GM18502 (cell line): ENCODE measurements at regions not wholly inside any gene's neighbourhood (a gene's known extent, or its start where the extent isn't known, plus 50 kb on each side); places are given as distances from the start of the nearest gene placed in this dataset.

Source experiments
- ATAC-seq: cut with Tn5 transposase; IDR thresholded peaks from one replicate; pipeline ENCODE4 v1.9.1; 2021; ENCODE audit warnings: mild to moderate bottlenecking; ENCODE audit not compliant: unreplicated experiment, poor library complexity

DNA sequence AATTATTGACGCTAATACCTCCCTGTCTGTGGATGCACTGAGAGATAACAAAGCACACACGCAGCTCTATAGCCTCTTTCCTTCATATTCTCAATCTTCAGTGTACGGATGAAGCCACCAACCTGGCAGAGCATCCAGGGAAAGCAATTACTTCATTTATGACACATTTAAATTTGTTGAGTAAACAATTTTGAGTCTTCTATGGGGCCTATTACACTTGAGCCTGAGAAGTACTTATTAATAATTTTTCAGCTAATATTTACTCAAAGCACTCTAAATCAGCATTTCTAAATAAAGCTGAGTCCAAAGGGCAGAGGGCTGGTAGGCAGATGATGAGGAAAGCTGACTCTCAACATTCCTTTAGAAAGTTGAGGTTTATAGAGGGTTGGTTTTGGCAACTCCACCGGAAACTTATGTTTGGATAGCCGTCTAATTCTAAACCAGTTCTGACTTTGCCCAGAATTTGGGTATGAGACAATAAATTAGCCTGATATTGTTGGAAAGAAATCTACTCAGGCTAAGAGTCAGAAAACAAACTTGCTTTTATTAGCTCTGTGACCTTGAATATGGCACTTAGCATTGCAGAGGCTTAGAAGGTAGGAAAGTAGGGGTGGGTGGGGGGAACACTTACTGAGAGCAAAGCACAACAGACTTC is 643.5 kb downstream of the CDH11 start:
- no peak for ATAC-seq

DNA sequence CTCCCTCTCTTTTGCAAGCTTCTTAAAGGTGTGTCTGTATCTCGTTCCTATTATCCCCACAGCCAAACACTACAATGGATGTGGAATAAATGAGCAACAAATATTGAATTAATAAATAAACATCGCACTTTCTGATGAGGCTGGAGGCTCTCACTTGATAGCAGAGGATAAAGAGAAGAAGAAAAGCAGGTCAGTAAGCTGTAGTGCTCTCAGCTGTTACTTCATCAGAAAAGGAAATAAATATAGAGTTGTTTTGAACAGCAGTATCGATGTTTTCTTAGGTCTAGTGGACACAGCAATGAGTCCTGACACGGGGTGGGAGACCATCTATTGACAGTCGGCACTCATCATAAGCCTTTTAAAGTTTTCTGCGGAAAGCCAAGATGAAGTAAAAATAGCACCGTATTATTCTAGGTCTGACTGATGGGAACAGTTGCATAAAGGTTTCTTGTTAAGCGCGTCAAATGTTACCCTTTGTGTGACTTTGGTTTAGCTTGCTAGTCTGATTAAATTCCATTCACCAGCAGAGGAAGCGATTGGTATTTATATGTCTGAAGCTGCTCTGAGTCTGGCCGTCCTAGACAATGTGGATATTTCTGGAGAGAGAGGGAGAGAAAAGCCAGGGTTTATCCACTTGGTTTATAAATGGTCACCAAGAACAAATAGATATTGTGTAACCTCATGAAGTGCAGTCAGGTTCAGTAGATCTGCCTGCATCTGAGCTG is 646.1 kb downstream of the CDH11 start:
- no peak for ATAC-seq

- no peak for ATAC-seq
Observed at GRCh38 chr16:64470916-64471315, 650.9 kb downstream of the CDH11 start.

- ATAC-seq, result no peak
Observed at GRCh38 chr16:64469906-64470702, 651.8 kb downstream of the CDH11 start.

DNA sequence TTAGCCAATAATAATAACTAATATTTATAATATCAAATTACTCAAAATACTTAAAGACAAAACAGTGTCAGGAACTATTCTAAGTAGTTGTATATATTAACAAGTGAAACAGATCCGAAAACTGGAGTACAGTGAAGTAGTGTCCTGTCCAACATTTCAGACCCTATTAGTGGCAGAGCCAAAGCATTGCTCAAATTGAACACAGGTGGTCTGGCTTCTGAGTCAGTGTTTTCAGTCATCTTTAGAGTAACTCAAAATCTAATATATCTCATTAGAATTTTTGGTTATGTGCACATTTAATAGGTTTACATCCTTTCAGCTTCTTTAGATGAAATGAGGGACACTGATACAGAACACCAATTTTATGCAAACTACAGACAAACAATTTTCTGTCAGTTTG is 652.5 kb downstream of the CDH11 start:
- no peak for ATAC-seq

DNA sequence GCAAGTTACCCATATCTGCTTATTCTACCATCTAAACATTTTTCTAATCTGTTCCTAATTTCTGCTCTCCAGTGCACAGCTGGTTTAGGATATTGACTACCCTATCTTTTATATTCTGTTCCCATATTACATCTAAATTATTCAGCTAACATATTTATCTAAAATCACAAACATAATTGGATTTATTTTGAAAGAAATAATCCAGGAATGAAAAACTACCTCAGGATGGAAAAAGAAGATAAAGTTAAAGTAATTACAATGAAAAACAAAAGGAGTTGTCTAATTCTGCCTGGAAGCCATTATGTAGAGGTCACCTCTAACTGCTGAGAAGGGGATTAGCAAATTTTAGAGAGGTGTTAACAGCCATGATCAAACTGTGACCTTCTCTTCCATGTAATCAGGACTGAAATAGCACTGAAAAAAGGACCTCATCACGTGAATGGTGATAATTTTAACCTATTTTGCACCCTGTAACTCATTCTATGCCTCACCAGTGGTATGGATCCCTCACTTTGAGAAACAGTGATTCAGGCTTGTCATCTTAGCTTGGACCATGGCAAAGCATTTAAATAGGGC is 653.3 kb downstream of the CDH11 start:
- ATAC-seq, result no peak

DNA sequence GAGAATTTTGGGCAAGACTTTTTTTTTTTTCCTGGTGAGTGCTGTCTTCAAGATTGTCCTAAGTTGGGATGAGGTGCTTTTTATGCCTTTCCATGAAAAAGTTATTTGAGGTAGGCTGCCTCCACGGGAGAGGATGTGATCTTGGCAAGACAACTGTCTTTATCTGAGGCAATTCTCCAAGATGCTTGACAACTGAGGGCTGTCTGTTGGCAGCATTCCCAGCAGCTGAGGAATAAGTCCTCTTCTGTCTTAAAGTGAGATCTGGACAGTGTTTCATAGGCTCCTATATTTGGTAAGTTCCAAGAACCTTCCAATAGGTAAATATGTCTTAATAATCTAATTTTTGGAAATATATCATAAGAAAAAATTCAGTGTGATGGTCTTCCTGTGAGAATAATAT is 662.0 kb downstream of the CDH11 start:
- ATAC-seq, result no peak

- ATAC-seq, result no peak
Observed at GRCh38 chr16:64459402-64459801, 662.5 kb downstream of the CDH11 start.

GRCh38 chr16:64455275-64455674 is 666.6 kb downstream of the CDH11 start:
- no peak for ATAC-seq

DNA sequence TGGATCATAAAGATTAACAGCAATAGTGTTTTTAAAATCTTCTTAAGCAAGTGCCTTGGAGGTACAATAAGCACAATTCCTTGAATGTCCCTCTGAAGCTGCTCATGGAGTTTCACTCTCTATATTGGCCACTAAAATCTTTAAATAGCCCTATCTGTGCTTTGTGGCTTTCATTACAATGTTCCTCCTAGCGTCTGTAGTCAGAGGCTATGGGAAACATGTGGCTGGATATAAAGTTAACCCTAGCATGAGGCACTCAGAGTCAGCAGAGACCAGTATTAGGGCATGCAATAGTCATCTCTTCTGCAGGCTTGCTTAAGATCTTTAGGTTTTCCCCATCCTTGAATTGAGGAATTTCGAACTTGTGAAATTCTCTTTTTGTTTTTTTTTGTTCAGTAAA is 668.2 kb downstream of the CDH11 start:
- no peak for ATAC-seq

DNA sequence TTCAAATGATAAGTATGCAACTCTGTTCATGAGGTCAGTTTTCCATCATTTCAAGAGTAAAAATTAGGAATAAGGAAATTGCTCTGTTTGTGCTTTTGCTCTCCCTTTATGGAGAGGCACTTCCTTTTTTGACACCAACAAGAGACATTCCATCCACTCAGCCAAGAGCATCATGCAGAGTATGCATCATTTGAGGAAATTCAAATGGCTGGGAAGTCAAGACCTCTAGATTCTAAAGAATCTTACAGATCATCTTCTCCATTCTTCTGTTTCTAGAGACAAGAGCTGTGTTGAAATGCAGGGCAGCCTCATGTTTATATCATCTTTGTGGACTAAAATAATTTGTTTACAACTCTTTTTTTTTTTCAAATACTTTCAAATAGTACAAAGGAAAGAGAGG is 669.4 kb downstream of the CDH11 start:
- ATAC-seq, result no peak

DNA sequence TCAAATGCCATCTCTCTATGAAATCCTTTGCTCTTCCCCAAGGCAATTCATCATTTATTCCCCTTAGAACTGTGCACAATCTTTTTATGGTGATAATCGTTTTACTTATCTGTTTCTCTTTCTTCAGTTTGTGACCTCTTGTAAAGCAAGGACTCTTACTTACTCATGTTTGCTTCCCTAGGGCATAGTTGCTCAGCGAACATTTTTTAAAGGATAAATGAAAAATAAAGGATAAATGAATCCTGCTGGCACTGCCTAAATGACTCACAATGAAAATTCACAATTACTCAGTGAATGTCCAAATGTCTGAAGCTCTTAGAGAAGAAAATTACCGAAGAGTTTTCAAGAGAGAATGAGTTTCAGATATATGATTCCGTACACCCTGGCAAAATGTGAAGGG is 671.7 kb downstream of the CDH11 start:
- ATAC-seq, result no peak

GRCh38 chr16:64449506-64449905 is 672.4 kb downstream of the CDH11 start:
- no peak for ATAC-seq

DNA sequence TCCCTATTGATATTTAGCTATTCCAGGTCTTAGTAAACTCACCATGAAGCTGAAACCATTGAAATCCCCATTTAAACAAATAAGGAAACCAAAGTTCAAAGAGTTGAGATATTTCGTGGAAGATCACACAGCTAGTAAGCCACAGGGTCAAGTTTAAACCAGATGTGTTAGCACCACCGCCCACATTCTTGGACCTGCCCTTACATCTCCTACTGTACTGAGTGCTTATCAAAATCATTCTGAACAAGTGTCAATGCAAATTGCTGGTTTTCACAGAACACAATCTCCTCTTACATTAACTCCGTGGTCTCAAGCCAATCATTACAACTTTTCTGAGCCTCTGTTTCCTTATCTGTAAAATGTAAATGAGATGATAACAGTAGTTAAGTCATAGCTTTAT is 676.2 kb downstream of the CDH11 start:
- ATAC-seq, result no peak

- ATAC-seq, result no peak
Observed at GRCh38 chr16:64445245-64445644, 676.6 kb downstream of the CDH11 start.

DNA sequence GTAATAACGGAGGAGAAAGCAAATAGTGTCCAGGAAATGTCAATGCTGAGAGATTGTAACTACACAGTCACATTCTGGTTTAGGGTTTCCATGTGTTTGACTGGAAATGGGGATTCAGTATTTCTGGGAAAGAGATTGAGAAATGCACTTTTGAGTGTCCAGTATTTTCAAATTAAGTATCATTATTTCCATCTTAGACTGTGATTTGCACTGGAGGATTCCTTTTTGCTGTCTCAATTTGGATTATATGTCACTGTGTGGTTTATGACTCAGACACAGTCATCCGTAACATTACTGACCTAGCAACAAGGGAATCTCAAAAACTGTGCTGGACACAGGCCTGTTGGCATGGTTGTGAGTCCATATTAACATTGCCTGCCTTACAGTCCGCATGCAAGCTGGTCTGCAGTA is 681.4 kb downstream of the CDH11 start:
- no peak for ATAC-seq

- ATAC-seq, result no peak
Observed at GRCh38 chr16:64440005-64440404, 681.9 kb downstream of the CDH11 start.

GRCh38 chr16:64437706-64438324 is 684.0 kb downstream of the CDH11 start:
- no peak for ATAC-seq

DNA sequence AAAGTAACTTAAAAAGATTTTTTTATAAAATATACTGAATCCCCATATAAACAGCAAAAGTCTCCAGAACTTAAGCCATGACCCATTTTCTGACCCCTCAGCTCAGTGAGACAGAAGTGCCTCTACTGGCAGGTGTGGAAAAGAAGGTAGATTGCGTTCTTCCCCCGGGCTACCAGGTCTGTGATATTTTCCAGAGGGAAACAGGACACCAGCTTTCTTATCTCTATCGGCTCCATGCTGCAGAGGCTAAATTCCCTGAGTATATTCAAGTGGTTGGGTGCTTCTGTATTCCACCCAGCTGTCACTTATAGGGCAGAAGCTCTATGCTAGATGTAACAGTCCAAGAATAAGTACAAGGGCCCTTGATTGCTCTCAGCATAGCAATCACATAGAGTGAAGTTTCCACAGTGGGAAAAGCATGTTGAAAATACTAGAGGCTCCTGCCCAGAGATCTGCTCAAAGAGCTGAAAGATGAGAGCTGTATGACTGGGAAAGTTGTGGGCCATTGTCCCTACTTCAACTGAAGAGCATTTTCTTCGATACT is 687.3 kb downstream of the CDH11 start:
- ATAC-seq, result no peak

DNA sequence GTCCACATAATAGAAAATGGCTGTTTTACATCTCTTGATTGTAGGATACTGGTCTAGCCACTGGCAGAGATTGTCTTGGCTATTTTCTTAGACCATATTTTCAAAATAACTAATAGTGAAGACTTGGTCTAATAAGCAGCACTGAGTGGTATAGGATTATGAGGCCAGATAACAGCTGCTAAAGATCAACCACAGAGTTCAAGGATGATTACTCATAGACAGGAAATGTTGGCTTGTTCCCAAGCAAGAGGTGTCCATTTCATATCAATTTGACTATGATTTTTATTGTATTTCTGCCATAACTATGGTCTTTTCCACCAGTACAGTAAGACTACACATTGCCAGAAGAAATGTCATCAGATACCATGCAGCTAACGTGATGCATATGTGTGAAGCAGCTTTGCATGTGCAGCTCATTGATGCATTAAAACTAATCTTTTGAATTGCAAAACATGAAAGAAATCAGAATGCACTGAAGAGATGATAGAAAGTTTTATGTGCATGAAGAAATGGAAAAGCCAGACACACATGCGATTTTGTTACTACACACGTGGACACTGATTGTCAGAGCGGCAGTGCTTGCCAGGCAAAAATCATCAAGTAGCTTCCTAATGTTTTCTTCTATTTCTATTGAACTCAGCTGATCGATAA is 693.3 kb downstream of the CDH11 start:
- no peak for ATAC-seq
